ENCODE measurements at regions not wholly inside any gene's neighbourhood (a gene's known extent, or its start where the extent isn't known, plus 50 kb on each side); places are given as distances from the start of the nearest gene placed in this dataset.
A peak's percentile ranks its signal among the peaks of the same experiment; 100 is the strongest.

- peak; percentile 15 for DNase-seq (ENCODE audit: low read depth)
Measured at GRCh38 chr11:24064309-24064903, 432.4 kb upstream of the LUZP2 start.

DNA sequence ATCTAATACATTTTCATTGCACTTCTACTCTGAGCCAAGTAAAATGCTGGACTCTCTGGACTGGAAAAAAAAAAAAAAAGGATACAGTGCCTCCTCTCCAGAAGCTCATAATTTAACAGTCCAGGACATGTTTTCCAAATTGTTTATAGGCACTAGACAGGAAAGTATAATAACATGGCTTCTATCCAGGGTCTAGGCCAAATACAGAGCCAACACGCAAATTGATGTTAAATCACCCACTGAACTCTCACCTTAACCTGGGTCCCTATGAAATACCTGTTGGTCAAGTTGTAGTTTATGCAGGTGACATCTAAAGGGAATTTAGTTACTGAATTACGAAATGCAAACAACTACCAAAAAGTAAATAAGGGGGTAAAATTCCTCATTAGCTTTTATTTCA lies 428.7 kb upstream of the LUZP2 start:
- DNase-seq (ENCODE audit: low read depth) = no peak

- DNase-seq (ENCODE audit: low read depth) = no peak
Measured at GRCh38 chr11:24070435-24070834, 426.4 kb upstream of the LUZP2 start.

DNA sequence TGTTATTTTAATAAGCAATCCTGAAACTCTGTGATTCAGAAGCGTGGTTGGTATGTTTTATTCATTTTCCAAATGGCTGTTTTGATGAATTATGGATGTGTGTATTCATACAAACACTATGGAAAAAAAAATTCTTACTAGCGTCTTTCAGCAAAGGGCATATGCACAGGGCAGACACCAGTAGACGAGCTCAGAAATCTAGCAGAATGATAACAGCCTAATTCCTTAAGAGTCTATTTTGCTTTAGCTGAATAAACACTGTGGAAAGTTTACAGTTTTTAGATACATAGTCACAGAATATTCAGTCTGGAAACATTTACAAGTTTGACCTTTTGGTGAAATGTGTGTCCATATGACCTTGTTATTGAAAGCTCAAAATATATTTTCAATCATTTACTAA lies 418.8 kb upstream of the LUZP2 start:
- peak; percentile 20 for DNase-seq (ENCODE audit: low read depth)

GRCh38 chr11:24082241-24082640 lies 414.6 kb upstream of the LUZP2 start:
- peak; percentile 8 for DNase-seq (ENCODE audit: low read depth)

DNA sequence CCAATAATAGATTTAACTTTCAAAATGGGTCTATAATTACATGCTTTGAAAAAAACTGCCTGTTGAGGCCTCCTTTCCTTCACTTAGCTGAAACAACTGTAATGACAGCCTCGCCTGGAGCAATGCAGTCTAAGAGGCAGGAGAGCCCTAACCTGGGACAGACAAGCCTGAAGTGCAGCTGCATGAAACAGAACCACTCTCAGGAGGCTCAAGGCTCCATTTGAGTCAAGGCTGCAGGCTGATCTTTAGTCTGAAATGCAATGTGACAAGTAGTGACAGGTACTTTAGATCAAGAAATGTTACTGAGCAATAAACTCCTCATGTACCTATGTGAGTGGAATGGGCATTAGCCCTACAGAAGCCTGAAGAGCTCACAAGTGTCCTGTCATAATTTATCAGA lies 414.0 kb upstream of the LUZP2 start:
- DNase-seq (ENCODE audit: low read depth) = no peak

DNA sequence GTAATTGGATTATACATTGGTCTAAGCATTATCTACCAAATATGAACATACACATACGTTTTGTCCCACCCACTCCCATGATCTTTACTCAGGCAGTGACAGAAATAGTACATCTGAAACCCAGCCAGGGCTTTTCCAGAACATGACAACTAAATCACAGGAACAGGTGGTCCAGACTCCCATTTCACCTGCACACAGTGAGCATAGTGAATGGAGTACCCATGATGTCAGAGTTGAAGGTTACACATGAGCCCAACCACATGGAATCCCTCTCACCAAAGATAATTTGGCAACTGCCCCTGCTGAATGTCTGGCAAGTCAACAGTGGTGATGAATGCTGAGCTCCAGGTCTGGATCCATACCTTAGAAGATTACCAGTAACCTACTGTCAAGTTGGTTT lies 411.9 kb upstream of the LUZP2 start:
- no peak for DNase-seq (ENCODE audit: low read depth)

DNA sequence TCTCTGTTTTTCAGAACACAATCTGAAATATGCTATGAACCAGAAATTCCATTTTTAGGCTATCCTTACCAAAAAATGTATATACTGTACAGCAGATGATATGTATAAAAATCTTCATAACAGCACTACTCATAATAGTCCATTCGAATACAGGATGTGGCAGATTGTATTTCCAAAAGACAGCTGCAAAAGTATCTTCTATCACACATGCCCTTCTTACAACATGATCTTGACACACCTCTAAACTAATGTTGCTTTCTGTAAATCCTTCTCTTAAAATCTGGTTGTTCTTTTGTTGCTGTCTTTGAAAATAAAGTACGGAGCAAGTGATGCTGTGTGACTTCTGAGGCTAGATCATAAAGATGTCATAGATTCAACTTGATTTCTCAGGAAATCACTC lies 409.9 kb upstream of the LUZP2 start:
- DNase-seq (ENCODE audit: low read depth) = no peak

GRCh38 chr11:24091594-24091993 lies 405.3 kb upstream of the LUZP2 start:
- DNase-seq (ENCODE audit: low read depth) = no peak

GRCh38 chr11:24093375-24093774 lies 403.5 kb upstream of the LUZP2 start:
- no peak for DNase-seq (ENCODE audit: low read depth)

GRCh38 chr11:24108609-24109008 lies 388.2 kb upstream of the LUZP2 start:
- DNase-seq (ENCODE audit: low read depth) = no peak

- DNase-seq (ENCODE audit: low read depth) = no peak
Measured at GRCh38 chr11:24122291-24122690, 374.6 kb upstream of the LUZP2 start.

- DNase-seq (ENCODE audit: low read depth) = no peak
Measured at GRCh38 chr11:24124876-24125275, 372.0 kb upstream of the LUZP2 start.

- DNase-seq (ENCODE audit: low read depth) = no peak
Measured at GRCh38 chr11:24131698-24132097, 365.2 kb upstream of the LUZP2 start.

GRCh38 chr11:24132471-24132870 lies 364.4 kb upstream of the LUZP2 start:
- DNase-seq (ENCODE audit: low read depth) = no peak

DNA sequence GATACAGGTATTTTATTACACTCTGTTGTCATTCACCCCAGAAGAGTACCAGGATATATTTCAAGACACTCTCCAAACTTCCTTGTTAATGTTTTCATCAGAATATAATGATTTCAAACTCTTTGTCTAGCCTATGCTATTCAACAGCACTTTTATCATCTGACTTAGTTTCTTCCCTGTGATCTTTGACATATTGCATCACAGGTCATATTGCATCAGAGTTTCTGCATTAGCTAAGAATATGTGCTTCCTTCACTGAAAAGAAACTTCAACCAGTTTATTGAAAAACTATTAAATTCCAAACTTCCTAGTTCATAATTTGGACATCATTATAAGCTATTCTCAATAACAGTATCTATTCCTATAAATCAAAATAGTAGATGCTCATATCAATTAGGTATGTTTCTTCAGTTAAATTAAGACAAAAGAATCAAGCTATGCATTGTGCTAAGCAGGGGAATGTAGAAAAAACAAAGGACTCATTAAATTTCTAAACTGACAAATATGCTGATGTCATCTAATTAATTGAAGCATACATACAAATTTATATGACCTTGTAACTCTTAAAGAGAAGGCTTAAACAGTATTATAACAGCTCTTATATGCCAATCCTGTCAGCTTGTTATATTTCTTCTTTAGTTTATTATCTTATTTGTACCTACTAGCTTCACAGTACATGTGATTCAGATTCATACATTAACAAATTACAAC lies 361.8 kb upstream of the LUZP2 start:
- no peak for DNase-seq (ENCODE audit: low read depth)

DNA sequence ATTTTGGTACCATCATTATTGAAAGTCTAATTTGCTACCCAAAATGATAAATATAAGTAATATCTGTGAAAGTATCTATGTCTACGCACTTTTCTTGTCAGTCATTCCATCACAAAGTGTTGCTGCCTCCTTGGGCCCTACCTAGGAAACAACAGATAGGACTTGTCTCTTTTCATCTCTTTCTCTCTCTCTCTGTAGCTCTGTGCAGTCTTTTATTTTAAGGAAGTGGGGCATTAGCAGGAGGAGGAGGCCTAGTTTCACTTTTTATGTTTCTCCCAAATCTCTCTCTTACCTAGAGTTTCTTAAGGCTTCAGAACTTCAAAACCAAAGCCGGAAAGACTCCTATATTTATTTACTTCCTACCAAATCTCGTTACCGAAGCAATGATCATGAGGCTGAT lies 354.8 kb upstream of the LUZP2 start:
- no peak for DNase-seq (ENCODE audit: low read depth)

- peak; percentile 29 for DNase-seq (ENCODE audit: low read depth)
Measured at GRCh38 chr11:24145411-24145810, 351.4 kb upstream of the LUZP2 start.

DNA sequence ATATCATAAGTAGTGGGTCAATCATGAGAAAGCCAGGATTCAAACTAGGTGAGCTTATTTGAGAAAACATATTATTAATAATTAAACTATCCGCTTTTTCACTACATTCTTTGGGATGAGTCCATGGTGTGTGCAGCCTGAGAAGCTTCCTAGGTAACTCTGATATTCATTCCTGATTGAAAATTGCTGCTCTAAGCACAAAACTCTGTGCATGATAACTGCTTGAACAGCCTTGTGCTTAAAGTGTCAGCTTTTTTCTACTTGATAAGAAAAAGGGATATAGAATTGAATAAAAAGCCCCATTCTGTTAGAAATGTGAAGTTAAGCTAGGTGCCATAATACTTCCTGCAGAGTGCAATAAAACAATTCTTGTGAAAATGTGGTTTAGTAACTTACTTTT lies 343.5 kb upstream of the LUZP2 start:
- DNase-seq (ENCODE audit: low read depth) = no peak

GRCh38 chr11:24155792-24156191 lies 341.1 kb upstream of the LUZP2 start:
- DNase-seq (ENCODE audit: low read depth) = peak; percentile 9

- no peak for DNase-seq (ENCODE audit: low read depth)
Measured at GRCh38 chr11:24157316-24157715, 339.5 kb upstream of the LUZP2 start.

DNA sequence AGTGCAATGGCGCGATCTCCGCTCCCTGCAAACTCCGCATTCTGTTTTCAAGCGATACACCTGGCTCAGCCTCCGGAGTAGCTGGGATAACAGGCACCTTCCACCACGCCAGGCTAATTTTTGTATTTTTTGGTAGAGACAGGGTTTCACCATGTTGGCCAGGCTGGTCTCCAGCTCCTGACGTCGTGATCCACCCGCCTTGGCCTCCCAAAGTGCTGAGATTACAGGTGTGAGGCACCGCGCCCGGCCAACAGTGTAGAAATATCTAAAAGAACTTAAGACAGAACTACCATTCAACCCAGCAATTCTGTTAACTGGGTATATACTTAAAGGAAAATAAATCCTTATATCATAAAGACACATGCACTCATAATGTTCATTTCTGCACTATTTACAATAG lies 335.3 kb upstream of the LUZP2 start:
- DNase-seq (ENCODE audit: low read depth) = no peak

DNA sequence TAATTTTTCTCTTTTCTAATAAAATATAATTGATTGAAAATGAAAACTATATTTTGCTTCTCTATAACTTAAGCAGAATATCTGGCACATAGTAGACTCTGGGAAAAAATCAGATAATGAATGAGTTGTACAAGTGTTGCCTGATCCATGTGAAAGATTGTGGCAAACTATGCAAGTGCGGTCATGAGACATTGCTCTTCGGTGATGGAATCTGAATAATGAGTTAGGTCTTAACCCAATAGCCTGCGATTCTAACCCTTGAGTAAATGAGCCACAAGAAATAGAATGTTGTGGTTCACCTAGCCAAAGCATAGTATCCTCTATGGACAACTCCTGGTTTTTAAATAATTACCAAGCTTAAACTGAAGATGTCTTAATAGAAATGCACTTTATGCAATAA lies 333.7 kb upstream of the LUZP2 start:
- peak; percentile 31 for DNase-seq (ENCODE audit: low read depth)

GRCh38 chr11:24163841-24164240 lies 333.0 kb upstream of the LUZP2 start:
- no peak for DNase-seq (ENCODE audit: low read depth)

Measured in EH (cell line).